Upper lobe of left lung (tissue), 4 donors: ENCODE measurements at regions not wholly inside any gene's neighbourhood (a gene's known extent, or its start where the extent isn't known, plus 50 kb on each side); places are given as distances from the start of the nearest gene placed in this dataset.

Experiments
- EP300 ChIP-seq, 4 donors: sonication (generic); formaldehyde crosslinking; IDR thresholded peaks; one replicate each; pipeline ENCODE4 v1.5.1; 2017; ENCODE audit warnings: antibody characterized with exemption in 4 of 4, control low read depth in 2 of 4
- POLR2A ChIP-seq, 4 donors: fragments of 450-650 bp; IDR thresholded peaks; one replicate each; pipeline ENCODE4 v1.5.1; 2016 to 2017; ENCODE audit warnings: antibody characterized with exemption in 4 of 4, mild to moderate bottlenecking in 2 of 4
- POLR2AphosphoS5 ChIP-seq, 2 donors: sonication (generic); formaldehyde crosslinking; IDR thresholded peaks; one replicate each; pipeline ENCODE4 v1.5.1; 2017; ENCODE audit warnings: antibody characterized with exemption in 2 of 2
- TF ChIP-seq, protein P1 (sequence below), 6 experiments: fragments of 450-650 bp in 4 of 6; fragments of 200-600 bp in 2 of 6; sonication (generic) in 2 of 6; IDR thresholded peaks; one replicate each; pipeline ENCODE4 v1.5.1; 2016 to 2019; ENCODE audit warnings: antibody characterized with exemption in 6 of 6

DNA sequence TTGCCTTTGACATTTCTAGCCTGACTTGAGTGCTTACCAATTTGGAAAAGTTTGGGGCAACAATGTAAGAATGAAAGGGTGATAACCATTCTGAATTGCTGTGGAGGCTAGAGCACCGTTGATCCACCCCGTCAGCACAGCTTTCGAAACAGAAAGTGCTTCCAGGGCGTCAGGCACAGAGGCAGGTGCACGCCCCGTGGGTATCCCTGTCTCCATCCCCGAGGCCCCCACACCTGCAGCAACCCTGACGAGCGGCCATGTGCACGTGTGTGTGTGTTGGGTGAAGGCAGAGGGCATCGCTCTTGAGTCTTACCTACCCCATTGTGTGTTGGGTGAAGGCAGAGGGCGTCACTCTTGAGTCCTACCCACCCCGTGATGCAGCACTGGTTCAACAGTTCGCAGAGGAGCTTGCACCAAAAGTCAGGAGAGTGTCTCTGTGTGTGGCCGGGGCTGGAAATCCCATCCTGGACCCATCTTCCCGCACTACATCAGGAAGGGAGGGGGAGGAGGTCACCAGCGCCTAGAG, 404.5 kb downstream of the BRD1 start:
- TF ChIP-seq, protein P1, sequence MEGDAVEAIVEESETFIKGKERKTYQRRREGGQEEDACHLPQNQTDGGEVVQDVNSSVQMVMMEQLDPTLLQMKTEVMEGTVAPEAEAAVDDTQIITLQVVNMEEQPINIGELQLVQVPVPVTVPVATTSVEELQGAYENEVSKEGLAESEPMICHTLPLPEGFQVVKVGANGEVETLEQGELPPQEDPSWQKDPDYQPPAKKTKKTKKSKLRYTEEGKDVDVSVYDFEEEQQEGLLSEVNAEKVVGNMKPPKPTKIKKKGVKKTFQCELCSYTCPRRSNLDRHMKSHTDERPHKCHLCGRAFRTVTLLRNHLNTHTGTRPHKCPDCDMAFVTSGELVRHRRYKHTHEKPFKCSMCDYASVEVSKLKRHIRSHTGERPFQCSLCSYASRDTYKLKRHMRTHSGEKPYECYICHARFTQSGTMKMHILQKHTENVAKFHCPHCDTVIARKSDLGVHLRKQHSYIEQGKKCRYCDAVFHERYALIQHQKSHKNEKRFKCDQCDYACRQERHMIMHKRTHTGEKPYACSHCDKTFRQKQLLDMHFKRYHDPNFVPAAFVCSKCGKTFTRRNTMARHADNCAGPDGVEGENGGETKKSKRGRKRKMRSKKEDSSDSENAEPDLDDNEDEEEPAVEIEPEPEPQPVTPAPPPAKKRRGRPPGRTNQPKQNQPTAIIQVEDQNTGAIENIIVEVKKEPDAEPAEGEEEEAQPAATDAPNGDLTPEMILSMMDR (IDR thresholded peaks at IDR 0.05) = no peak
- no peak for TF ChIP-seq POLR2AphosphoS5 (IDR thresholded peaks at IDR 0.05)
- no peak for TF ChIP-seq POLR2A (IDR thresholded peaks at IDR 0.05)
- no peak for TF ChIP-seq EP300 (IDR thresholded peaks at IDR 0.05)
